Keratinocyte (primary cell): ENCODE measurements at regions not wholly inside any gene's neighbourhood (a gene's known extent, or its start where the extent isn't known, plus 50 kb on each side); places are given as distances from the start of the nearest gene placed in this dataset.

Experiments
- EZH2 ChIP-seq: IDR thresholded peaks from one replicate; pipeline ENCODE4 v1.6.1; 2012; ENCODE audit warnings: inconsistent platforms, mild to moderate bottlenecking, low read length, moderate library complexity
- TF ChIP-seq, protein P1 (sequence below), 3 experiments: IDR thresholded peaks in 1 of 3; conservative IDR thresholded peaks in 1 of 3; optimal IDR thresholded peaks in 1 of 3; 2 replicates in 2 of 3; 3 replicates in 1 of 3; pipeline versions ENCODE3 to v1.5.1; 2011; ENCODE audit warnings: low read length in 3 of 3, mild to moderate bottlenecking in 3 of 3, moderate library complexity in 2 of 3, control low read depth in 1 of 3, inconsistent platforms in 1 of 3; ENCODE audit not compliant: insufficient read depth in 2 of 3; ENCODE audit errors: extremely low read depth in 1 of 3

DNA sequence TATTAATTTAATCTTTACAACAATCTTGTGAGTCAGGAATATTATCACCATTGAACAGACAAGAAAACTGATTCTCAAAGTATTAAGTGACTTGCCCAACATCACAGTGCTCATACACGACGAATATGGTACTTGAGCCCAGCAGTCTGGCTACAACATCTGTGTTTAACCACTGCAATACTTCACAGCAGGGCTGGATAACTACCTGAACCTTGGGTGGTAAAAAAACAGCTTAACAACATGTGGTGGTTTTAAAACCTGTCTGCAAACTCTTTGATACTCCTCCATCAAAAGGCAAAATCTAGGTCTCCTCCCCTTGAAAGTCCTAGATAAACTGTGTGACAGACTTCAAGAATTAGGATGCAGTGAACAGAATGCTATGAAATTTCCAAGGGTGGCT lies 424.6 kb upstream of the CADM1 start:
- TF ChIP-seq, protein P1, sequence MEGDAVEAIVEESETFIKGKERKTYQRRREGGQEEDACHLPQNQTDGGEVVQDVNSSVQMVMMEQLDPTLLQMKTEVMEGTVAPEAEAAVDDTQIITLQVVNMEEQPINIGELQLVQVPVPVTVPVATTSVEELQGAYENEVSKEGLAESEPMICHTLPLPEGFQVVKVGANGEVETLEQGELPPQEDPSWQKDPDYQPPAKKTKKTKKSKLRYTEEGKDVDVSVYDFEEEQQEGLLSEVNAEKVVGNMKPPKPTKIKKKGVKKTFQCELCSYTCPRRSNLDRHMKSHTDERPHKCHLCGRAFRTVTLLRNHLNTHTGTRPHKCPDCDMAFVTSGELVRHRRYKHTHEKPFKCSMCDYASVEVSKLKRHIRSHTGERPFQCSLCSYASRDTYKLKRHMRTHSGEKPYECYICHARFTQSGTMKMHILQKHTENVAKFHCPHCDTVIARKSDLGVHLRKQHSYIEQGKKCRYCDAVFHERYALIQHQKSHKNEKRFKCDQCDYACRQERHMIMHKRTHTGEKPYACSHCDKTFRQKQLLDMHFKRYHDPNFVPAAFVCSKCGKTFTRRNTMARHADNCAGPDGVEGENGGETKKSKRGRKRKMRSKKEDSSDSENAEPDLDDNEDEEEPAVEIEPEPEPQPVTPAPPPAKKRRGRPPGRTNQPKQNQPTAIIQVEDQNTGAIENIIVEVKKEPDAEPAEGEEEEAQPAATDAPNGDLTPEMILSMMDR (optimal IDR thresholded peaks at IDR 0.05 in 1 of 3, IDR thresholded peaks at IDR 0.05 in 1 of 3, conservative IDR thresholded peaks at IDR 0.05 in 1 of 3; ENCODE audit: extremely low read depth in 1 of 3, insufficient read depth in 2 of 3, low read length in 3 of 3): no peak
- TF ChIP-seq EZH2: no peak
